H9 (cell line): ENCODE measurements at regions not wholly inside any gene's neighbourhood (a gene's known extent, or its start where the extent isn't known, plus 50 kb on each side); places are given as distances from the start of the nearest gene placed in this dataset.
A peak's percentile ranks its signal among the peaks of the same experiment; 100 is the strongest.

Experiments
- DNase-seq: peaks from one replicate; pipeline ENCODE4 v3.0.0-alpha.2; 2017
- H2AFZ ChIP-seq: one replicate; pipeline ENCODE4 v1.6.1; 2013; ENCODE audit warnings: mild to moderate bottlenecking, low read length, control low read depth, moderate library complexity
- H2AK5ac ChIP-seq: 2 replicates; pipeline ENCODE4 v1.6.1; 2013; ENCODE audit warnings: low read length, control low read depth, mixed read lengths; ENCODE audit not compliant: insufficient read length
- H2BK120ac ChIP-seq: one replicate; pipeline ENCODE4 v1.6.1; 2013; ENCODE audit warnings: low read depth, mild to moderate bottlenecking, low read length, control low read depth, inconsistent platforms; ENCODE audit not compliant: poor library complexity, severe bottlenecking
- H2BK12ac ChIP-seq: 2 replicates; pipeline ENCODE4 v1.6.1; 2013; ENCODE audit warnings: low read length, control low read depth, mixed read lengths, low read depth; ENCODE audit not compliant: insufficient read length
- H2BK15ac ChIP-seq: 2 replicates; pipeline ENCODE4 v1.6.1; 2013; ENCODE audit warnings: low read depth, low read length, control low read depth
- H2BK20ac ChIP-seq: one replicate; pipeline ENCODE4 v1.6.1; 2013; ENCODE audit warnings: low read depth, mild to moderate bottlenecking, low read length, control low read depth, inconsistent platforms; ENCODE audit not compliant: poor library complexity, severe bottlenecking
- H2BK5ac ChIP-seq: 2 replicates; pipeline ENCODE4 v1.6.1; 2013; ENCODE audit warnings: low read length, control low read depth, mixed read lengths; ENCODE audit not compliant: insufficient read length
- H3K14ac ChIP-seq: 2 replicates; pipeline ENCODE4 v1.6.1; 2013; ENCODE audit warnings: low read length, control low read depth; ENCODE audit not compliant: insufficient read depth
- H3K18ac ChIP-seq: 2 replicates; pipeline ENCODE4 v1.6.1; 2013; ENCODE audit warnings: low read depth, mild to moderate bottlenecking, mixed read lengths, low read length, control low read depth; ENCODE audit not compliant: insufficient read length
- H3K23ac ChIP-seq: 2 replicates; pipeline ENCODE4 v1.6.1; 2013; ENCODE audit warnings: low read length, control low read depth, mixed read lengths, low read depth; ENCODE audit not compliant: insufficient read length
- H3K23me2 ChIP-seq: 2 replicates; pipeline ENCODE4 v1.6.1; 2013; ENCODE audit warnings: low read depth, mild to moderate bottlenecking, mixed read lengths, low read length, control low read depth; ENCODE audit not compliant: insufficient read length, poor library complexity, severe bottlenecking
- H3K27ac ChIP-seq: 2 replicates; pipeline ENCODE4 v1.5.1; 2013; ENCODE audit warnings: low read length, control low read depth, mixed read lengths, low read depth; ENCODE audit not compliant: insufficient read length
- H3K27me3 ChIP-seq: 2 replicates; pipeline ENCODE4 v1.6.1; 2013; ENCODE audit warnings: low read length, control low read depth, inconsistent platforms; ENCODE audit not compliant: insufficient read depth
- H3K4ac ChIP-seq: 2 replicates; pipeline ENCODE4 v1.6.1; 2013; ENCODE audit warnings: low read depth, mild to moderate bottlenecking, control low read depth, inconsistent platforms, low read length, moderate library complexity
- H3K4me1 ChIP-seq: 2 replicates; pipeline ENCODE4 v1.6.1; 2013; ENCODE audit warnings: low read length, control low read depth, inconsistent platforms; ENCODE audit not compliant: insufficient read depth
- H3K4me2 ChIP-seq: 2 replicates; pipeline ENCODE4 v1.6.1; 2013; ENCODE audit warnings: low read length, control low read depth, mixed read lengths; ENCODE audit not compliant: insufficient read length, insufficient read depth
- H3K56ac ChIP-seq: 2 replicates; pipeline ENCODE4 v1.6.1; 2013; ENCODE audit warnings: low read depth, mild to moderate bottlenecking, mixed read lengths, low read length, control low read depth; ENCODE audit not compliant: insufficient read length
- H3K79me1 ChIP-seq: 2 replicates; pipeline ENCODE4 v1.6.1; 2013; ENCODE audit warnings: low read depth, mild to moderate bottlenecking, moderate library complexity, low read length, control low read depth, inconsistent platforms; ENCODE audit not compliant: insufficient read depth, poor library complexity, severe bottlenecking
- H3K79me2 ChIP-seq: 2 replicates; pipeline ENCODE4 v1.6.1; 2013; ENCODE audit warnings: low read length, control low read depth, inconsistent platforms; ENCODE audit not compliant: insufficient read depth
- H3K9ac ChIP-seq: 2 replicates; pipeline ENCODE4 v1.6.1; 2013; ENCODE audit warnings: low read length, control low read depth, mixed read lengths; ENCODE audit not compliant: insufficient read length; ENCODE audit errors: extremely low read depth
- H3K9me3 ChIP-seq: one replicate; pipeline ENCODE4 v1.6.1; 2013; ENCODE audit warnings: low read depth, low read length, inconsistent platforms; ENCODE audit not compliant: control insufficient read depth
- H3T11ph ChIP-seq: one replicate; pipeline ENCODE4 v1.6.1; 2013; ENCODE audit warnings: mild to moderate bottlenecking, low read length, control low read depth, inconsistent platforms
- H4K20me1 ChIP-seq: one replicate; pipeline ENCODE4 v1.6.1; 2013; ENCODE audit not compliant: control insufficient read depth, insufficient read length, insufficient read depth
- H4K5ac ChIP-seq: 2 replicates; pipeline ENCODE4 v1.6.1; 2013; ENCODE audit warnings: low read depth, mild to moderate bottlenecking, mixed read lengths, low read length, control low read depth; ENCODE audit not compliant: insufficient read length
- H4K8ac ChIP-seq: replicated peaks from 2 replicates; pipeline ENCODE4 v1.6.1; 2013; ENCODE audit warnings: low read length, control low read depth, mixed read lengths, low read depth; ENCODE audit not compliant: insufficient read length
- H4K91ac ChIP-seq: 2 replicates; pipeline ENCODE4 v1.6.1; 2013; ENCODE audit warnings: low read depth, mild to moderate bottlenecking, moderate library complexity, mixed read lengths, low read length, control low read depth; ENCODE audit not compliant: insufficient read length
- H3K27ac Mint-ChIP-seq, 3 experiments: 2 replicates in 2 of 3; 3 replicates in 1 of 3; pipeline ENCODE4 v1.8.0; 2020 to 2021; ENCODE audit warnings: mixed read lengths in 3 of 3, mild to moderate bottlenecking in 1 of 3, moderate library complexity in 1 of 3
- H3K27me3 Mint-ChIP-seq: 2 replicates; pipeline ENCODE4 v1.8.0; 2021; ENCODE audit warnings: low read depth, mild to moderate bottlenecking, moderate library complexity, mixed read lengths
- H3K36me3 Mint-ChIP-seq, 3 experiments: 2 replicates in 2 of 3; 3 replicates in 1 of 3; pipeline ENCODE4 v1.8.0; 2020 to 2021; ENCODE audit warnings: low read depth in 3 of 3, mixed read lengths in 3 of 3; ENCODE audit not compliant: insufficient read depth in 1 of 3
- H3K4me1 Mint-ChIP-seq, 2 experiments: 2 replicates each; pipeline ENCODE4 v1.8.0; 2020; ENCODE audit warnings: mixed read lengths in 2 of 2
- H3K4me3 Mint-ChIP-seq, 2 experiments: 2 replicates in 1 of 2; 3 replicates in 1 of 2; pipeline ENCODE4 v1.8.0; 2020 to 2021; ENCODE audit warnings: mild to moderate bottlenecking in 2 of 2, mixed read lengths in 2 of 2, moderate library complexity in 1 of 2
- H3K9me3 Mint-ChIP-seq, 2 experiments: 2 replicates in 1 of 2; 3 replicates in 1 of 2; pipeline ENCODE4 v1.8.0; 2020; ENCODE audit warnings: mild to moderate bottlenecking in 2 of 2, mixed read lengths in 2 of 2, moderate library complexity in 1 of 2
- CTCF ChIP-seq: fragments of 200-600 bp; sonication (generic); conservative IDR thresholded peaks from 3 replicates; pipeline ENCODE4 v1.8.0; 2021; ENCODE audit warnings: antibody characterized with exemption, mild to moderate bottlenecking
- WGBS: extraction: QIAGEN DNeasy Blood & Tissue Kit; methylation state at CpG from one replicate; pipeline ENCODE4 v1.1.7; 2013; ENCODE audit warnings: missing lambda C conversion rate, low lambda C conversion rate, mixed read lengths; ENCODE audit not compliant: insufficient read length; ENCODE audit errors: extremely low coverage; 5-methylcytosine and 5-hydroxymethylcytosine counted together

DNA sequence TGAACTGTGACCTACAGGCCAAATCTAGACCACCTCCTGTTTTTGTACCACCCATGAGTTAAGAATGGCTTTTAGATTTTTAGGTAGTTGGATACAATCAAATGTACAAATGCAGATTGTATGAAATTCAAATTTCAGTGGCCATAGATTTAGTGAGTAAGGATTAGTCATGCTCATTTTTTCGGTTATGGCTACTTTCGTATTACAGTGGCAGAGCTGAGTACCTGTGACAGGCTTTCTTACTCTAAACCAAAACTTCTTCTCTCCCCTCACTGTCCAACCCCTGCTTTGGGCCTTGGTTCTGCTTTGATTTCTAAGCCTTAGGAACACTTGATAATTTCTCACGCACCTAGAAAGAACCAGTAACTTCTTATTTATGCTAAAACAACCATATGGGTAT is 82.1 kb downstream of the CDC42EP3 start:
- H3K4me2 ChIP-seq: no peak overlapping the region
- H2BK15ac ChIP-seq: no peak overlapping the region
- H3T11ph ChIP-seq: no peak overlapping the region
- H2BK5ac ChIP-seq: no peak overlapping the region
- no peaks in the 10 kb centered on the region for H3K23me2 ChIP-seq
- H4K5ac ChIP-seq: no peak overlapping the region
- no CpG with 5 or more reads among the region's 3 CpGs for whole genome bisulfite sequencing
- no peak for DNase-seq
- H3K4me1 ChIP-seq: peaks cover 19% of the 10 kb centered on the region
- no peak overlapping the region for H4K91ac ChIP-seq
- H3K27me3 Mint-ChIP-seq: peaks cover 2% of the 10 kb centered on the region; the same call in 1 of the 2 replicates
- no peak overlapping the region for H3K18ac ChIP-seq
- no peak overlapping the region for H3K4ac ChIP-seq
- no peak overlapping the region for H4K8ac ChIP-seq
- no peak overlapping the region for H3K27ac ChIP-seq
- H3K4me1 Mint-ChIP-seq: peaks cover 43 to 50% of the 10 kb centered on the region in 2 experiments
- H4K20me1 ChIP-seq: no peaks in the 10 kb centered on the region
- H3K9me3 Mint-ChIP-seq: peaks cover 7 to 14% of the 10 kb centered on the region in 2 experiments
- no peak overlapping the region for H3K14ac ChIP-seq
- H3K9ac ChIP-seq: no peak overlapping the region
- no peak overlapping the region for H2BK20ac ChIP-seq
- no peaks in the 10 kb centered on the region for H3K9me3 ChIP-seq
- H3K79me1 ChIP-seq: no peaks in the 10 kb centered on the region
- no peak overlapping the region for H3K56ac ChIP-seq
- H2AFZ ChIP-seq: no peak overlapping the region
- H3K27me3 ChIP-seq: no peaks in the 10 kb centered on the region
- no peak for TF ChIP-seq CTCF
- no peak overlapping the region for H2BK12ac ChIP-seq
- no peak overlapping the region for H3K4me3 Mint-ChIP-seq
- no peak overlapping the region for H2BK120ac ChIP-seq
- H3K79me2 ChIP-seq: no peaks in the 10 kb centered on the region
- no peak overlapping the region for H2AK5ac ChIP-seq
- H3K23ac ChIP-seq: no peak overlapping the region
- peak overlapping the region in 1 of 3 experiments; percentile 37; a peak in 1 of 7 replicates for H3K27ac Mint-ChIP-seq
- H3K36me3 Mint-ChIP-seq: peaks cover 3 to 9% (median 3%) of the 10 kb centered on the region in 3 experiments; a peak in 4 of 7 replicates
